Uterus (tissue), 2 donors: ENCODE measurements at regions not wholly inside any gene's neighbourhood (a gene's known extent, or its start where the extent isn't known, plus 50 kb on each side); places are given as distances from the start of the nearest gene placed in this dataset.

Experiments
- CTCF ChIP-seq, 4 experiments: fragments of 200-600 bp in 2 of 4; fragments of 450-650 bp in 2 of 4; sonication (generic) in 2 of 4; IDR thresholded peaks; one replicate each; pipeline ENCODE4 v1.5.1; 2016 to 2019; ENCODE audit warnings: antibody characterized with exemption in 4 of 4, mild to moderate bottlenecking in 2 of 4, moderate library complexity in 1 of 4
- POLR2A ChIP-seq, 2 donors: fragments of 450-650 bp; IDR thresholded peaks; one replicate each; pipeline ENCODE4 v1.6.1; 2016; ENCODE audit warnings: antibody characterized with exemption in 2 of 2, mild to moderate bottlenecking in 1 of 2, moderate library complexity in 1 of 2

- TF ChIP-seq CTCF (IDR thresholded peaks at IDR 0.05): no peak
- no peak for TF ChIP-seq POLR2A (IDR thresholded peaks at IDR 0.05)
These were observed 221.7 kb downstream of the ALG10B start for GRCh38 chr12:38538319-38538718.
